H1 (cell line): ENCODE measurements at regions not wholly inside any gene's neighbourhood (a gene's known extent, or its start where the extent isn't known, plus 50 kb on each side); places are given as distances from the start of the nearest gene placed in this dataset.

ENCODE experiments used
- BRCA1 ChIP-seq: IDR thresholded peaks from 2 replicates; pipeline ENCODE4 v1.6.1; 2012; ENCODE audit warnings: low read depth, low read length, improper control_type of control experiment
- EP300 ChIP-seq, 2 experiments: IDR thresholded peaks; 1 replicate in 1 of 2; 2 replicates in 1 of 2; pipeline ENCODE4 v1.6.1; 2011 to 2012; ENCODE audit warnings: low read depth in 2 of 2, low read length in 2 of 2, mild to moderate bottlenecking in 2 of 2, borderline replicate concordance in 1 of 2, inconsistent platforms in 1 of 2, moderate library complexity in 1 of 2
- HDAC6 ChIP-seq: IDR thresholded peaks from one replicate; pipeline ENCODE4 v1.7.1; 2012; ENCODE audit warnings: low read depth, mild to moderate bottlenecking, inconsistent platforms, low read length, moderate library complexity
- MAFK ChIP-seq: IDR thresholded peaks from 2 replicates; pipeline ENCODE4 v1.6.1; 2012; ENCODE audit warnings: low read depth, mild to moderate bottlenecking, improper control_type of control experiment, low read length
- POLR2A ChIP-seq, 2 experiments: IDR thresholded peaks; 1 replicate in 1 of 2; 2 replicates in 1 of 2; pipeline ENCODE4 v1.6.1; 2011; ENCODE audit warnings: low read depth in 2 of 2, low read length in 2 of 2, mild to moderate bottlenecking in 2 of 2; ENCODE audit errors: control extremely low read depth in 1 of 2
- POLR2AphosphoS5 ChIP-seq: IDR thresholded peaks from 2 replicates; pipeline ENCODE4 v1.6.1; 2011; ENCODE audit warnings: low read depth, low read length
- RAD21 ChIP-seq, 2 experiments: IDR thresholded peaks in 1 of 2; conservative IDR thresholded peaks in 1 of 2; 2 replicates each; pipeline ENCODE4 v1.6.1; 2011; ENCODE audit warnings: low read depth in 2 of 2, low read length in 2 of 2, improper control_type of control experiment in 1 of 2, inconsistent platforms in 1 of 2, mild to moderate bottlenecking in 1 of 2, moderate library complexity in 1 of 2
- YY1 ChIP-seq: IDR thresholded peaks from 2 replicates; pipeline ENCODE4 v1.6.1; 2011; ENCODE audit warnings: low read depth, mild to moderate bottlenecking, low read length
- TF ChIP-seq, protein P1 (sequence below), 3 experiments: IDR thresholded peaks; 1 replicate in 2 of 3; 2 replicates in 1 of 3; pipeline versions ENCODE4 v1.5.1 to v1.6.1; 2011; ENCODE audit warnings: low read length in 3 of 3, mild to moderate bottlenecking in 3 of 3, inconsistent platforms in 2 of 3, low read depth in 1 of 3, moderate library complexity in 1 of 3; ENCODE audit not compliant: insufficient read depth in 1 of 3; ENCODE audit errors: control extremely low read depth in 1 of 3
- TF ChIP-seq, protein P2 (sequence below): IDR thresholded peaks from 2 replicates; pipeline ENCODE4 v1.6.1; 2011; ENCODE audit warnings: low read length, improper control_type of control experiment
- TF ChIP-seq, protein P3 (sequence below): IDR thresholded peaks from 2 replicates; pipeline ENCODE4 v1.6.1; 2012; ENCODE audit warnings: inconsistent platforms

DNA sequence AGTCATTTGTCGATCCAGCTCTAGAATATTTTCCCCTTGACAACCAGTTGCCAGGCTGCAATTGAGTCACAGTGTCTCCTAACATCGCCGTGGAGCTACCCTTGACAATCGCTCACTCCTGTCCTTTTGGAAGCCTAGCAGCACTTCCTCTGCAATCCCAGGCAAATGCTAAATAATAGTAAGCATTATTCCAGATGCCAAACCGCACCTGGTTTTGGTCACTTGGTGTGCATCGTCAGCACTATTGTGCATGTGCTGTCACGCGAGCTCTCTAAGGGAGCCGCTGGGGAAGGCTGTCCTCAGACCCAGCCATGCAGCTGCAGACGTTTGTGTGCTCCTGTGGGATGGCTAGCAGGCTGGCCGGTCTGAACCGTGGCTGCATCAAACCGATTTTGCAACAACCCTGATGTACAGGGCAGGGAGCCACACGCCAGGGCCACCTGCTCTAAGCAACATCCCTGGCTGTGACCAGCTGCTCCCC, 549.5 kb upstream of the ID2 start:
- TF ChIP-seq POLR2A (IDR thresholded peaks at IDR 0.05; ENCODE audit: control extremely low read depth in 1 of 2, low read depth in 2 of 2, low read length in 2 of 2) (no peak), EP300 (IDR thresholded peaks at IDR 0.05; ENCODE audit: borderline replicate concordance in 1 of 2, low read depth in 2 of 2, low read length in 2 of 2) (no peak), RAD21 (IDR thresholded peaks at IDR 0.05 in 1 of 2, conservative IDR thresholded peaks at IDR 0.05 in 1 of 2; ENCODE audit: low read depth in 2 of 2, low read length in 2 of 2) (no peak), MAFK (no peak), YY1 (no peak), HDAC6 (no peak), BRCA1 (no peak), POLR2AphosphoS5 (no peak)
- TF ChIP-seq, protein P1, sequence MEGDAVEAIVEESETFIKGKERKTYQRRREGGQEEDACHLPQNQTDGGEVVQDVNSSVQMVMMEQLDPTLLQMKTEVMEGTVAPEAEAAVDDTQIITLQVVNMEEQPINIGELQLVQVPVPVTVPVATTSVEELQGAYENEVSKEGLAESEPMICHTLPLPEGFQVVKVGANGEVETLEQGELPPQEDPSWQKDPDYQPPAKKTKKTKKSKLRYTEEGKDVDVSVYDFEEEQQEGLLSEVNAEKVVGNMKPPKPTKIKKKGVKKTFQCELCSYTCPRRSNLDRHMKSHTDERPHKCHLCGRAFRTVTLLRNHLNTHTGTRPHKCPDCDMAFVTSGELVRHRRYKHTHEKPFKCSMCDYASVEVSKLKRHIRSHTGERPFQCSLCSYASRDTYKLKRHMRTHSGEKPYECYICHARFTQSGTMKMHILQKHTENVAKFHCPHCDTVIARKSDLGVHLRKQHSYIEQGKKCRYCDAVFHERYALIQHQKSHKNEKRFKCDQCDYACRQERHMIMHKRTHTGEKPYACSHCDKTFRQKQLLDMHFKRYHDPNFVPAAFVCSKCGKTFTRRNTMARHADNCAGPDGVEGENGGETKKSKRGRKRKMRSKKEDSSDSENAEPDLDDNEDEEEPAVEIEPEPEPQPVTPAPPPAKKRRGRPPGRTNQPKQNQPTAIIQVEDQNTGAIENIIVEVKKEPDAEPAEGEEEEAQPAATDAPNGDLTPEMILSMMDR (IDR thresholded peaks at IDR 0.05; ENCODE audit: control extremely low read depth in 1 of 3, insufficient read depth in 1 of 3, low read depth in 1 of 3, low read length in 3 of 3), result no peak
- TF ChIP-seq, protein P2, sequence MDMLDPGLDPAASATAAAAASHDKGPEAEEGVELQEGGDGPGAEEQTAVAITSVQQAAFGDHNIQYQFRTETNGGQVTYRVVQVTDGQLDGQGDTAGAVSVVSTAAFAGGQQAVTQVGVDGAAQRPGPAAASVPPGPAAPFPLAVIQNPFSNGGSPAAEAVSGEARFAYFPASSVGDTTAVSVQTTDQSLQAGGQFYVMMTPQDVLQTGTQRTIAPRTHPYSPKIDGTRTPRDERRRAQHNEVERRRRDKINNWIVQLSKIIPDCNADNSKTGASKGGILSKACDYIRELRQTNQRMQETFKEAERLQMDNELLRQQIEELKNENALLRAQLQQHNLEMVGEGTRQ, result no peak
- TF ChIP-seq, protein P3, sequence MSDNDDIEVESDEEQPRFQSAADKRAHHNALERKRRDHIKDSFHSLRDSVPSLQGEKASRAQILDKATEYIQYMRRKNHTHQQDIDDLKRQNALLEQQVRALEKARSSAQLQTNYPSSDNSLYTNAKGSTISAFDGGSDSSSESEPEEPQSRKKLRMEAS, result no peak
